ENCODE measurements at regions not wholly inside any gene's neighbourhood (a gene's known extent, or its start where the extent isn't known, plus 50 kb on each side); places are given as distances from the start of the nearest gene placed in this dataset.

GRCh38 chr2:201983800-201984199 lies 49.9 kb upstream of the FZD7 start:
- H3K9me3 ChIP-seq = no peaks in the 10 kb centered on the region
- H3K4me3 ChIP-seq = no peak overlapping the region
- intact Hi-C loops (cut with DNase I) = no loop called here
- H3K4me1 ChIP-seq = no peaks in the 10 kb centered on the region
- no peak overlapping the region for H3K27ac ChIP-seq
- H3K36me3 ChIP-seq = no peaks in the 10 kb centered on the region
- DNase-seq (ENCODE audit: extremely low spot score in 2 of 2) = no peak
- TF ChIP-seq, protein P1, sequence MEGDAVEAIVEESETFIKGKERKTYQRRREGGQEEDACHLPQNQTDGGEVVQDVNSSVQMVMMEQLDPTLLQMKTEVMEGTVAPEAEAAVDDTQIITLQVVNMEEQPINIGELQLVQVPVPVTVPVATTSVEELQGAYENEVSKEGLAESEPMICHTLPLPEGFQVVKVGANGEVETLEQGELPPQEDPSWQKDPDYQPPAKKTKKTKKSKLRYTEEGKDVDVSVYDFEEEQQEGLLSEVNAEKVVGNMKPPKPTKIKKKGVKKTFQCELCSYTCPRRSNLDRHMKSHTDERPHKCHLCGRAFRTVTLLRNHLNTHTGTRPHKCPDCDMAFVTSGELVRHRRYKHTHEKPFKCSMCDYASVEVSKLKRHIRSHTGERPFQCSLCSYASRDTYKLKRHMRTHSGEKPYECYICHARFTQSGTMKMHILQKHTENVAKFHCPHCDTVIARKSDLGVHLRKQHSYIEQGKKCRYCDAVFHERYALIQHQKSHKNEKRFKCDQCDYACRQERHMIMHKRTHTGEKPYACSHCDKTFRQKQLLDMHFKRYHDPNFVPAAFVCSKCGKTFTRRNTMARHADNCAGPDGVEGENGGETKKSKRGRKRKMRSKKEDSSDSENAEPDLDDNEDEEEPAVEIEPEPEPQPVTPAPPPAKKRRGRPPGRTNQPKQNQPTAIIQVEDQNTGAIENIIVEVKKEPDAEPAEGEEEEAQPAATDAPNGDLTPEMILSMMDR (IDR thresholded peaks at IDR 0.05) = no peak
- TF ChIP-seq POLR2AphosphoS5 (IDR thresholded peaks at IDR 0.05; ENCODE audit: insufficient read depth in 1 of 2, low read depth in 1 of 2) (no peak), POLR2A (IDR thresholded peaks at IDR 0.05) (no peak)
- H3K27me3 ChIP-seq = no peaks in the 10 kb centered on the region
